Natural killer cell (primary cell): ENCODE measurements at regions not wholly inside any gene's neighbourhood (a gene's known extent, or its start where the extent isn't known, plus 50 kb on each side); places are given as distances from the start of the nearest gene placed in this dataset.

ENCODE experiments used
- ATAC-seq, 3 donors: fragments of 150-1000 bp in 2 of 3; fragments of 200-7000 bp in 1 of 3; cut with Tn5 transposase; 1 replicate in 1 of 3; 2 replicates in 2 of 3; pipeline ENCODE4 v1.10.0; 2021; ENCODE audit warnings: mild to moderate bottlenecking in 2 of 3, moderate library complexity in 2 of 3
- DNase-seq, 2 donors: peaks; one replicate each; pipeline versions ENCODE4 v3.0.0 to v3.0.0-alpha.2; 2013 to 2021; ENCODE audit warnings: mixed read lengths in 1 of 2
- H3K27ac ChIP-seq: one replicate; pipeline ENCODE4 v1.5.1; 2013; ENCODE audit warnings: mild to moderate bottlenecking, low read length
- H3K27me3 ChIP-seq: one replicate; pipeline ENCODE4 v1.6.1; 2013; ENCODE audit warnings: low read length; ENCODE audit not compliant: control insufficient read depth, insufficient read depth
- H3K36me3 ChIP-seq: one replicate; pipeline ENCODE4 v1.6.1; 2013; ENCODE audit warnings: low read length; ENCODE audit not compliant: control insufficient read depth, insufficient read depth
- H3K4me1 ChIP-seq: one replicate; pipeline ENCODE4 v1.6.1; 2013; ENCODE audit warnings: low read length; ENCODE audit not compliant: control insufficient read depth, insufficient read depth
- H3K4me3 ChIP-seq: one replicate; pipeline ENCODE4 v1.5.1; 2013; ENCODE audit warnings: low read length
- H3K9me3 ChIP-seq: one replicate; pipeline ENCODE4 v1.6.1; 2013; ENCODE audit warnings: low read length; ENCODE audit not compliant: control insufficient read depth, insufficient read depth
- H3K27ac Mint-ChIP-seq, 2 donors: one replicate each; pipeline ENCODE4 v1.8.0; 2022; ENCODE audit warnings: mild to moderate bottlenecking in 2 of 2, mixed read lengths in 2 of 2, moderate library complexity in 1 of 2
- H3K27me3 Mint-ChIP-seq, 2 donors: one replicate each; pipeline ENCODE4 v1.8.0; 2022; ENCODE audit warnings: low read depth in 2 of 2, mixed read lengths in 2 of 2
- H3K36me3 Mint-ChIP-seq: one replicate; pipeline ENCODE4 v1.8.0; 2022; ENCODE audit warnings: mixed read lengths
- H3K4me1 Mint-ChIP-seq, 2 donors: one replicate each; pipeline ENCODE4 v1.8.0; 2022; ENCODE audit warnings: mixed read lengths in 2 of 2
- H3K4me3 Mint-ChIP-seq: one replicate; pipeline ENCODE4 v1.8.0; 2022; ENCODE audit warnings: mild to moderate bottlenecking, moderate library complexity, mixed read lengths
- H3K9me3 Mint-ChIP-seq, 2 donors: one replicate each; pipeline ENCODE4 v1.8.0; 2022; ENCODE audit warnings: mixed read lengths in 2 of 2
- CTCF ChIP-seq: fragments of 200-600 bp; IDR thresholded peaks from one replicate; pipeline ENCODE4 v1.8.0; 2022; ENCODE audit warnings: antibody characterized with exemption
- WGBS: methylation state at CpG from one replicate; pipeline ENCODE4 v1.1.7; 2013; ENCODE audit warnings: missing lambda C conversion rate; ENCODE audit not compliant: insufficient coverage; 5-methylcytosine and 5-hydroxymethylcytosine counted together
- intact Hi-C: fragments of 100-400 bp; cut with micrococcal nuclease; formaldehyde crosslinking; loops from one replicate; pipeline ENCODE4 v1.14.2; 2022

GRCh38 chr9:1386420-1386819 is 336.3 kb downstream of the DMRT2 start:
- no peak for ATAC-seq
- H3K27me3 Mint-ChIP-seq, result no peaks in the 10 kb centered on the region
- H3K36me3 ChIP-seq, result no peaks in the 10 kb centered on the region
- no peak overlapping the region for H3K27ac Mint-ChIP-seq
- no peak overlapping the region for H3K27ac ChIP-seq
- H3K4me3 ChIP-seq, result no peak overlapping the region
- no peaks in the 10 kb centered on the region for H3K36me3 Mint-ChIP-seq
- no peak for DNase-seq
- no peaks in the 10 kb centered on the region for H3K9me3 Mint-ChIP-seq
- H3K4me1 ChIP-seq, result no peaks in the 10 kb centered on the region
- intact Hi-C loops, result no loop called here
- no peak for TF ChIP-seq CTCF
- H3K27me3 ChIP-seq, result no peaks in the 10 kb centered on the region
- no peaks in the 10 kb centered on the region for H3K9me3 ChIP-seq
- 77% methylated on average over 4 of the region's 4 CpGs for WGBS
- no peak overlapping the region for H3K4me3 Mint-ChIP-seq
- H3K4me1 Mint-ChIP-seq, result no peaks in the 10 kb centered on the region

GRCh38 chr9:1388216-1388615 is 338.1 kb downstream of the DMRT2 start:
- H3K4me3 Mint-ChIP-seq, result no peak overlapping the region
- no peaks in the 10 kb centered on the region for H3K27me3 ChIP-seq
- no peak overlapping the region for H3K27ac ChIP-seq
- no peak for ATAC-seq
- DNase-seq, result no peak
- H3K36me3 ChIP-seq, result no peaks in the 10 kb centered on the region
- no peaks in the 10 kb centered on the region for H3K27me3 Mint-ChIP-seq
- no peaks in the 10 kb centered on the region for H3K36me3 Mint-ChIP-seq
- WGBS, result 90% methylated on average over 2 of the region's 4 CpGs
- no peaks in the 10 kb centered on the region for H3K9me3 ChIP-seq
- H3K4me1 Mint-ChIP-seq, result no peaks in the 10 kb centered on the region
- intact Hi-C loops, result no loop called here
- no peak for TF ChIP-seq CTCF
- no peaks in the 10 kb centered on the region for H3K4me1 ChIP-seq
- no peak overlapping the region for H3K4me3 ChIP-seq
- H3K9me3 Mint-ChIP-seq, result no peaks in the 10 kb centered on the region
- H3K27ac Mint-ChIP-seq, result no peak overlapping the region

GRCh38 chr9:1400983-1401382 is 350.8 kb downstream of the DMRT2 start:
- H3K4me1 Mint-ChIP-seq, result no peaks in the 10 kb centered on the region
- Histone ChIP-seq H3K27ac (no peak overlapping the region), H3K27me3 (no peaks in the 10 kb centered on the region), H3K9me3 (no peaks in the 10 kb centered on the region), H3K4me1 (no peaks in the 10 kb centered on the region), H3K36me3 (no peaks in the 10 kb centered on the region), H3K4me3 (no peak overlapping the region)
- ATAC-seq (no peak), DNase-seq (peak in 1 of 2 donors; percentile 5)
- H3K27me3 Mint-ChIP-seq, result no peaks in the 10 kb centered on the region
- no peak overlapping the region for H3K4me3 Mint-ChIP-seq
- peaks cover 4 to 6% of the 10 kb centered on the region in 2 donors for H3K9me3 Mint-ChIP-seq
- no peak for TF ChIP-seq CTCF
- WGBS, result 46% methylated on average over 3 of the region's 5 CpGs
- H3K27ac Mint-ChIP-seq, result no peak overlapping the region
- intact Hi-C loops, result no loop called here
- no peaks in the 10 kb centered on the region for H3K36me3 Mint-ChIP-seq

- H3K9me3 ChIP-seq, result no peaks in the 10 kb centered on the region
- Mint-ChIP-seq H3K27ac (no peak overlapping the region), H3K4me1 (no peaks in the 10 kb centered on the region), H3K27me3 (no peaks in the 10 kb centered on the region), H3K36me3 (no peaks in the 10 kb centered on the region), H3K9me3 (peaks cover 2 to 3% of the 10 kb centered on the region in 2 donors), H3K4me3 (no peak overlapping the region)
- ATAC-seq, result no peak
- no peaks in the 10 kb centered on the region for H3K4me1 ChIP-seq
- no peak for TF ChIP-seq CTCF
- H3K27me3 ChIP-seq, result no peaks in the 10 kb centered on the region
- no peaks in the 10 kb centered on the region for H3K36me3 ChIP-seq
- WGBS, result 71% methylated on average over 4 of the region's 4 CpGs
- intact Hi-C loops, result no loop called here
- H3K4me3 ChIP-seq, result no peak overlapping the region
- no peak for DNase-seq
- H3K27ac ChIP-seq, result no peak overlapping the region
These were observed 354.8 kb downstream of the DMRT2 start for GRCh38 chr9:1404940-1405339.
